ENCODE measurements at regions not wholly inside any gene's neighbourhood (a gene's known extent, or its start where the extent isn't known, plus 50 kb on each side); places are given as distances from the start of the nearest gene placed in this dataset.

DNA sequence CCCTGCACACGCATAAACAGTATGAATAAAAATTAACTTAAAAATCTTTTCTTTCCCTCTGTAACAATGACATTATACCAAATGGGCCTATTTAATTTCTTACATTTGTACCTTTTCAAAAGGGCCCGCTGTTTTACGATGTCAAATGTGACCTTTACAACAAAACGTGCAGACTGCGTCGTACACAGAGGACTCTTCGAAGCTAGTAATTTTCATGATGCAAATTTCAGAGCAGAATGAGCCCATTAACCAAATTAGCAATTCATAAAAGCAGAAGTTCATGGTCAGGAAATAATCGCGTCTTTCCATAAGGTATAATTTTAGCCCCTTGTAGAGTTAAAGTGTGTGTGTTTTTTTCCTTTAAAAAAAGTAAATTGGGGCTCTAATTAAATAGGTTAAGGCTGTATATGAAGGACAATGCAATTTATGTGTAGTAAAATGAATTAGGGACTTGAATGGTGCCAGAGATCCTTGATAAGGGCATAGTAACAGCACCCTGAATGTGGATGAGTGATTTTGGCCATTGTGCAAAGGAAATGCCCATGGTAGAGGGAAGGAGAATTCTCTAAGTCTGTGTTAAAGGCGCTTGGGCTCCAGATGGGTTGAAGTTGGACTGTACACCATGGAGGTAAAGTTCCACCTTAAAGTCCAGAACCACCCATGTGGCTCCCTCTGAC lies 546.4 kb upstream of the EEF2KMT start:
- TF ChIP-seq, protein P1, sequence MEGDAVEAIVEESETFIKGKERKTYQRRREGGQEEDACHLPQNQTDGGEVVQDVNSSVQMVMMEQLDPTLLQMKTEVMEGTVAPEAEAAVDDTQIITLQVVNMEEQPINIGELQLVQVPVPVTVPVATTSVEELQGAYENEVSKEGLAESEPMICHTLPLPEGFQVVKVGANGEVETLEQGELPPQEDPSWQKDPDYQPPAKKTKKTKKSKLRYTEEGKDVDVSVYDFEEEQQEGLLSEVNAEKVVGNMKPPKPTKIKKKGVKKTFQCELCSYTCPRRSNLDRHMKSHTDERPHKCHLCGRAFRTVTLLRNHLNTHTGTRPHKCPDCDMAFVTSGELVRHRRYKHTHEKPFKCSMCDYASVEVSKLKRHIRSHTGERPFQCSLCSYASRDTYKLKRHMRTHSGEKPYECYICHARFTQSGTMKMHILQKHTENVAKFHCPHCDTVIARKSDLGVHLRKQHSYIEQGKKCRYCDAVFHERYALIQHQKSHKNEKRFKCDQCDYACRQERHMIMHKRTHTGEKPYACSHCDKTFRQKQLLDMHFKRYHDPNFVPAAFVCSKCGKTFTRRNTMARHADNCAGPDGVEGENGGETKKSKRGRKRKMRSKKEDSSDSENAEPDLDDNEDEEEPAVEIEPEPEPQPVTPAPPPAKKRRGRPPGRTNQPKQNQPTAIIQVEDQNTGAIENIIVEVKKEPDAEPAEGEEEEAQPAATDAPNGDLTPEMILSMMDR (IDR thresholded peaks at IDR 0.05), result no peak
- no peak for TF ChIP-seq POLR2A (IDR thresholded peaks at IDR 0.05)
